AG10803 (cell line): ENCODE measurements at regions not wholly inside any gene's neighbourhood (a gene's known extent, or its start where the extent isn't known, plus 50 kb on each side); places are given as distances from the start of the nearest gene placed in this dataset.
"Not testable (repeated sequence)": the region's sequence is repeated elsewhere in the genome, so short reads cannot be mapped to it uniquely, and the experiment has no call there.

Experiments
- DNase-seq: peaks from one replicate; pipeline ENCODE4 v3.0.0; 2010; ENCODE audit warnings: low read depth
- H3K4me3 ChIP-seq: 2 replicates; pipeline ENCODE4 v1.5.1; 2011; ENCODE audit warnings: mild to moderate bottlenecking, low read length, control low read depth
- CTCF ChIP-seq: conservative IDR thresholded peaks from 2 replicates; pipeline ENCODE4 v1.5.1; 2011; ENCODE audit warnings: mild to moderate bottlenecking, low read length, control low read depth, inconsistent platforms

DNA sequence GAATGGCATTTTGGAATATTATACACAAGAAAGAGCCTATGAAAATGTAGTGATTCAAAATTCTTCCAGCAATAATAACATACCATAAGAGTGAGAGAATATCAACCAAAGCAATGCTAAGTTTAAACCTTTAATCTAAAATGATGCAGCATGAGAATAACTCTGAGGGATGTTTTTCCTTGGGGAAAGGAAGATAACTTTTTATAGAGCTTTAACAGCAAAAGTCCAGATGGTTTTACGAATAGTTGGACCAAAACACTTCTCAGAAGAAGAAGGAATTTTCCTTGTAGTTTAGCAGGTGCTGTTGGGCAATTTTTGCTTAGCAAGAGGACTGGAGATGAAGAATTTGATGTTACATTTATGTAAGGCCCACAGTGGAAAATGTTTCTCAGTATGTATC is 1503.2 kb downstream of the HACE1 start:
- H3K4me3 ChIP-seq, result no peak overlapping the region
- no peak for DNase-seq
- no peak for TF ChIP-seq CTCF

GRCh38 chr6:103344554-103345163 is 1515.1 kb downstream of the HACE1 start:
- H3K4me3 ChIP-seq, result no peak overlapping the region
- no peak for TF ChIP-seq CTCF
- DNase-seq, result no peak

DNA sequence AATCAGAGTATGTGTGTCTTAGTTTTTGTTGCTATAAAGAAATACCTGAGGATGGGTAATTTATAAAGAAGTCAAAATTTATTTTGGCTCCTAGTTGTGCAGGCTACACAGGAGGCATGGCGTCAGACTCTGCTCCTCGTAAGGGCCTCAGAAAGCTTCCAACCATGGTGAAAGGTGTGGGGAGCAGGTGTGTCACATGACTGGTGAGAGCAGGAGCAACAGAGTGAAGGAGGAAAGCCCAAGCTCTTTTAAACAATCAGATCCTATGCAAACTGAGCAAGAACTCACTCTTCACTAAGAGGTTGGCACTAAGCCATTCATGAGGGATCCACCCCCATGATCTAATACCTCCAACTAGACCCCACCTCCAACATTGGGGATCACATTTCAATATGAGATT is 1524.3 kb downstream of the HACE1 start:
- no peak for DNase-seq
- no peak for TF ChIP-seq CTCF

GRCh38 chr6:103326760-103327757 is 1532.7 kb downstream of the HACE1 start:
- DNase-seq, result no peak
- H3K4me3 ChIP-seq, result no peak overlapping the region
- no peak for TF ChIP-seq CTCF

More for the DNA sequence above, 1524.3 kb downstream of the HACE1 start:
- H3K4me3 ChIP-seq, result no peak overlapping the region

DNA sequence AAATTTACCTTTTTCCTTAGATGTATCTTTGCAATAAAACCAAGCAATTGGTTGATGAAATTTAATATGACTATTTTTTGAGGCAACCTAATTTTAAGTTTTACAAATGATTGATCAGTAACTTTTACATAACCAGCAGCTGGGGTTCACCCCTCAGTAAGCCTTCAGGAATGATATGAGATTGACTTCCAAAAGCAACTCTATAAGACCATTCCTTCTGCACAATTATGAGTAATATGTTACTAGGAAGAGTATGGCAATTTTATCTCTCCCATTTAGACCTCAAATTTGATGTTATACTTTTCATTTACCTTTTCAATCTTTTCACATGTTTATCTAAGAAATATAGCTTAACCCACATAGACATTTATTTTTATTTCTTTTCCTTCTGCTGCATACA is 1546.3 kb downstream of the HACE1 start:
- no peak for DNase-seq
- H3K4me3 ChIP-seq, result no peak overlapping the region
- no peak for TF ChIP-seq CTCF

DNA sequence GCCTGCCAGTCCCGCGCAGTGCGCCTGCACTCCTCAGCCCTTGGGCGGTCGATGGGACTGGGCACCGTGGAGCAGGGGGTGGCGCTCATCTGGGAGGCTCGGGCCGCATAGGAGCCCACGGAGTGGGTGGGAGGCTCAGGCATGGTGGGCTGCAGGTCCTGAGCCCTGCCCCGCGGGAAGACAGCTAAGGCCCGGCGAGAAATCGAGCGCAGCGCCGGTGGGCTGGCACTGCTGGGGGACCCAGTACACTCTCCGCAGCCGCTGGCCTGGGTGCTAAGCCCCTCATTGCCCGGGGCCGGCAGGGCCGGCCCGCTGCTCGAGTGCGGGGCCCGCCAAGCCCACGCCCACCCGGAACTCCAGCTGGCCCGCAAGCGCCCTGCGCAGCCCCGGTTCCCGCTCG is 1565.3 kb downstream of the HACE1 start:
- not testable (repeated sequence) for DNase-seq, H3K4me3 ChIP-seq

GRCh38 chr6:103284835-103285234 is 1574.9 kb downstream of the HACE1 start:
- no peak for TF ChIP-seq CTCF
- DNase-seq, result no peak
- H3K4me3 ChIP-seq, result no peak overlapping the region
